GM23338 (cell line): ENCODE measurements at regions not wholly inside any gene's neighbourhood (a gene's known extent, or its start where the extent isn't known, plus 50 kb on each side); places are given as distances from the start of the nearest gene placed in this dataset.
A peak's percentile ranks its signal among the peaks of the same experiment; 100 is the strongest.

Source experiments
- CTCF ChIP-seq, 2 experiments: fragments of 200-600 bp in 1 of 2; sonication (generic) in 1 of 2; conservative IDR thresholded peaks; 2 replicates each; pipeline versions ENCODE4 v1.5.1 to v1.6.1; 2016 to 2017; ENCODE audit warnings: antibody characterized with exemption in 2 of 2, low read depth in 2 of 2, mild to moderate bottlenecking in 2 of 2, moderate library complexity in 1 of 2
- EZH2 ChIP-seq: fragments of 200-600 bp; sonication (generic); IDR thresholded peaks from one replicate; pipeline ENCODE4 v1.8.0; 2017; ENCODE audit warnings: antibody characterized with exemption, mild to moderate bottlenecking, low read depth; ENCODE audit not compliant: unreplicated experiment
- EZH2phosphoT487 ChIP-seq: fragments of 200-600 bp; sonication (generic); IDR thresholded peaks from one replicate; pipeline ENCODE4 v1.8.1; 2018; ENCODE audit warnings: antibody characterized with exemption; ENCODE audit not compliant: unreplicated experiment
- NANOG ChIP-seq: IDR thresholded peaks from 2 replicates; pipeline ENCODE4 v1.6.1; 2016; ENCODE audit warnings: antibody characterized with exemption, borderline replicate concordance
- POLR2AphosphoS5 ChIP-seq: IDR thresholded peaks from 2 replicates; pipeline ENCODE4 v1.6.1; 2016; ENCODE audit warnings: antibody characterized with exemption, low read depth
- ZNF331 ChIP-seq: fragments of 250-450 bp; sonication (Bioruptor Pico); IDR thresholded peaks from 2 replicates; pipeline ENCODE4 v1.5.0; 2020; ENCODE audit warnings: low read depth, mild to moderate bottlenecking, moderate library complexity

DNA sequence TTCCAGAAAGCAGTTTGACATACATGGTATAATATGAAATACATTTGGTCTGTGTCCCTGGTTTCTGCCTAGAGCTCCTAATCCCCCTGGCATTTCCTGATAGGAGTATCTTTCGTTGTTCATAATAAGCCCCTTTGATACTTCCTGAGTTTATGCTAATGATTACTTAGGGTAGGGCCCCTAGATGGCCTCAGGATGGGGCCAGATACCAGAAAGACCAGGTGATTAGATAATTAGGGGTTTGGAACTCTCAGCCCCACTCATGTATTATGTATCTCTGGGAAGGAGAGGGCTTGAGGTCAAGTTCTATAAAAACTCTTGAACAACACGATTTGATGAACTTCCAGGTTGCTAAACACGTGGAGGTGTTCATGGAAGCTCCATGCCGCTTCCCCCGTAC is 163.3 kb upstream of the ZNF608 start:
- TF ChIP-seq ZNF331, result no peak
- TF ChIP-seq CTCF (conservative IDR thresholded peaks at IDR 0.05; ENCODE audit: low read depth in 2 of 2), result peak in 1 of 2 experiments; percentile 23; a peak in 2 of 4 replicates
- TF ChIP-seq EZH2, result no peak
- no peak for TF ChIP-seq EZH2phosphoT487
- no peak for TF ChIP-seq NANOG
- TF ChIP-seq POLR2AphosphoS5, result no peak
